HEK293 (cell line): ENCODE measurements at regions not wholly inside any gene's neighbourhood (a gene's known extent, or its start where the extent isn't known, plus 50 kb on each side); places are given as distances from the start of the nearest gene placed in this dataset.

Experiments used
- CTCF ChIA-PET: fragments of 350-600 bp; formaldehyde crosslinking; extraction: SDS; loops from one replicate; lab custom pipeline; 2021; ENCODE audit warnings: antibody characterized with exemption; lab: Yijun Ruan, JAX
- POLR2A ChIA-PET: fragments of 300-600 bp; formaldehyde crosslinking; extraction: SDS; loops from one replicate; lab custom pipeline; 2020; ENCODE audit warnings: antibody characterized with exemption, inconsistent platforms; lab: Yijun Ruan, JAX
- H3K27ac ChIP-seq: fragments of 200-500 bp; sonication (Bioruptor generic); 2 replicates; pipeline ENCODE4 v1.5.1; 2014; ENCODE audit warnings: low read depth, low read length, control low read depth, inconsistent platforms; ENCODE audit errors: extremely low read depth
- H3K36me3 ChIP-seq, 2 experiments: fragments of 200-500 bp in 1 of 2; sonication (Bioruptor generic) in 1 of 2; 1 replicate in 1 of 2; 2 replicates in 1 of 2; pipeline ENCODE4 v1.5.1; 2014 to 2017; ENCODE audit warnings: inconsistent platforms in 2 of 2, low read length in 2 of 2; ENCODE audit not compliant: control insufficient read depth in 2 of 2, insufficient read depth in 1 of 2
- H3K4me1 ChIP-seq: fragments of 200-500 bp; sonication (Bioruptor generic); 2 replicates; pipeline ENCODE4 v1.5.1; 2014; ENCODE audit warnings: mild to moderate bottlenecking, low read length, inconsistent platforms; ENCODE audit not compliant: control insufficient read depth, insufficient read depth
- H3K4me3 ChIP-seq: 2 replicates; pipeline ENCODE4 v1.5.1; 2011; ENCODE audit warnings: low read depth, mild to moderate bottlenecking, control low read depth, low read length, moderate library complexity
- H3K9me3 ChIP-seq: fragments of 200-500 bp; sonication (Bioruptor generic); 2 replicates; pipeline ENCODE4 v1.5.1; 2014; ENCODE audit warnings: low read depth, low read length, inconsistent platforms; ENCODE audit not compliant: control insufficient read depth, insufficient read depth
- BCL6B ChIP-seq: fragments of 450-650 bp; formaldehyde crosslinking; IDR thresholded peaks from 2 replicates; pipeline ENCODE4 v1.5.1; 2017; ENCODE audit warnings: missing biosample characterization, missing genetic modification characterization
- KLF10 ChIP-seq: fragments of 450-650 bp; IDR thresholded peaks from 2 replicates; pipeline ENCODE4 v1.5.1; 2018; ENCODE audit warnings: missing biosample characterization, mild to moderate bottlenecking, missing genetic modification characterization
- KLF16 ChIP-seq: fragments of 450-650 bp; formaldehyde crosslinking; IDR thresholded peaks from 2 replicates; pipeline ENCODE4 v1.5.1; 2017; ENCODE audit warnings: missing biosample characterization, missing genetic modification characterization
- KLF8 ChIP-seq: fragments of 450-650 bp; formaldehyde crosslinking; IDR thresholded peaks from 2 replicates; pipeline ENCODE4 v1.5.1; 2016; ENCODE audit warnings: missing biosample characterization, missing genetic modification characterization
- TRIM28 ChIP-seq: IDR thresholded peaks from 2 replicates; pipeline ENCODE4 v1.6.1; 2011; ENCODE audit warnings: low read length, control low read depth, borderline replicate concordance
- ZBTB26 ChIP-seq: fragments of 450-650 bp; formaldehyde crosslinking; optimal IDR thresholded peaks from 2 replicates; pipeline ENCODE3; 2016; ENCODE audit warnings: missing biosample characterization, mild to moderate bottlenecking, missing genetic modification characterization
- ZFHX2 ChIP-seq: fragments of 450-650 bp; formaldehyde crosslinking; conservative IDR thresholded peaks from 2 replicates; pipeline ENCODE4 v1.5.1; 2016; ENCODE audit warnings: missing biosample characterization, missing genetic modification characterization
- ZFP37 ChIP-seq: fragments of 450-650 bp; formaldehyde crosslinking; IDR thresholded peaks from 2 replicates; pipeline ENCODE4 v1.5.1; 2016; ENCODE audit warnings: missing biosample characterization, missing genetic modification characterization
- ZNF133 ChIP-seq: fragments of 450-650 bp; formaldehyde crosslinking; IDR thresholded peaks from 2 replicates; pipeline ENCODE4 v1.5.1; 2016; ENCODE audit warnings: missing biosample characterization, missing genetic modification characterization
- ZNF184 ChIP-seq: fragments of 450-650 bp; IDR thresholded peaks from 2 replicates; pipeline ENCODE4 v1.5.1; 2018; ENCODE audit warnings: missing biosample characterization, mild to moderate bottlenecking, missing genetic modification characterization
- ZNF211 ChIP-seq: fragments of 450-650 bp; formaldehyde crosslinking; IDR thresholded peaks from 2 replicates; pipeline ENCODE4 v1.5.1; 2016; ENCODE audit warnings: low read depth, missing biosample characterization, missing genetic modification characterization
- ZNF239 ChIP-seq: fragments of 450-650 bp; formaldehyde crosslinking; IDR thresholded peaks from 2 replicates; pipeline ENCODE4 v1.5.1; 2016; ENCODE audit warnings: missing biosample characterization, missing genetic modification characterization
- ZNF266 ChIP-seq: fragments of 450-650 bp; formaldehyde crosslinking; IDR thresholded peaks from 2 replicates; pipeline ENCODE4 v1.5.1; 2016; ENCODE audit warnings: missing biosample characterization, missing genetic modification characterization, low read depth
- ZNF274 ChIP-seq, 2 experiments: fragments of 200-500 bp in 1 of 2; fragments of 450-650 bp in 1 of 2; sonication (Bioruptor generic) in 1 of 2; formaldehyde crosslinking in 1 of 2; IDR thresholded peaks; 2 replicates each; pipeline versions ENCODE4 v1.5.1 to v1.6.1; 2014 to 2016; ENCODE audit warnings: borderline replicate concordance in 1 of 2, inconsistent platforms in 1 of 2, low read length in 1 of 2, missing biosample characterization in 1 of 2, missing genetic modification characterization in 1 of 2
- ZNF292 ChIP-seq: fragments of 450-650 bp; formaldehyde crosslinking; IDR thresholded peaks from 2 replicates; pipeline ENCODE4 v1.5.1; 2016; ENCODE audit warnings: low read depth, missing biosample characterization, missing genetic modification characterization, borderline replicate concordance
- ZNF558 ChIP-seq: fragments of 450-650 bp; formaldehyde crosslinking; IDR thresholded peaks from 2 replicates; pipeline ENCODE4 v1.5.1; 2016; ENCODE audit warnings: missing biosample characterization, missing genetic modification characterization
- ZNF624 ChIP-seq: fragments of 450-650 bp; formaldehyde crosslinking; IDR thresholded peaks from 2 replicates; pipeline ENCODE4 v1.5.1; 2017; ENCODE audit warnings: missing biosample characterization, missing genetic modification characterization
- ZNF664 ChIP-seq: fragments of 450-650 bp; formaldehyde crosslinking; IDR thresholded peaks from 2 replicates; pipeline ENCODE4 v1.5.1; 2016; ENCODE audit warnings: missing biosample characterization, missing genetic modification characterization
- ZSCAN16 ChIP-seq: fragments of 450-650 bp; formaldehyde crosslinking; IDR thresholded peaks from 2 replicates; pipeline ENCODE4 v1.5.1; 2016; ENCODE audit warnings: missing biosample characterization, missing genetic modification characterization
- TF ChIP-seq, protein P1 (sequence below): fragments of 450-650 bp; formaldehyde crosslinking; IDR thresholded peaks from 2 replicates; pipeline ENCODE4 v1.5.1; 2016; ENCODE audit warnings: missing biosample characterization, missing genetic modification characterization
- TF ChIP-seq, protein P2 (sequence below): fragments of 450-650 bp; IDR thresholded peaks from 2 replicates; pipeline ENCODE4 v1.5.1; 2018; ENCODE audit warnings: missing biosample characterization, missing genetic modification characterization
- TF ChIP-seq, protein P3 (sequence below): fragments of 450-650 bp; formaldehyde crosslinking; IDR thresholded peaks from 2 replicates; pipeline ENCODE4 v1.5.1; 2016; ENCODE audit warnings: missing biosample characterization, missing genetic modification characterization
- TF ChIP-seq, protein P4 (sequence below): fragments of 450-650 bp; formaldehyde crosslinking; IDR thresholded peaks from 2 replicates; pipeline ENCODE4; 2016; ENCODE audit warnings: missing biosample characterization, missing genetic modification characterization

GRCh38 chr11:64501500-64502427 lies 54.0 kb upstream of the SLC22A11 start:
- CTCF ChIA-PET, result interaction anchor here (0.6 to 1.2 kb wide), 3 partner anchors 11 to 158 kb away, joined by 3 to 5 read pairs (median 4); no protein-coding TSS in a partner anchor
- Histone ChIP-seq H3K27ac (no peak overlapping the region), H3K9me3 (no peaks in the 10 kb centered on the region), H3K4me3 (no peak overlapping the region), H3K36me3 (no peaks in the 10 kb centered on the region), H3K4me1 (no peaks in the 10 kb centered on the region)
- TF ChIP-seq KLF8 (no peak), ZNF274 (IDR thresholded peaks at IDR 0.05; ENCODE audit: low read length) (no peak), ZNF274 (tag by site-specific recombination; IDR thresholded peaks at IDR 0.05; ENCODE audit: borderline replicate concordance) (no peak), ZNF558 (tag by site-specific recombination) (no peak), ZNF184 (tag by site-specific recombination) (no peak), ZNF239 (tag by site-specific recombination) (no peak), ZFP37 (tag by site-specific recombination) (no peak), ZNF133 (tag by site-specific recombination) (no peak), TRIM28 (no peak), ZNF266 (no peak), ZNF211 (no peak), KLF16 (tag by site-specific recombination) (no peak), ZNF624 (no peak)
- TF ChIP-seq, protein P1, sequence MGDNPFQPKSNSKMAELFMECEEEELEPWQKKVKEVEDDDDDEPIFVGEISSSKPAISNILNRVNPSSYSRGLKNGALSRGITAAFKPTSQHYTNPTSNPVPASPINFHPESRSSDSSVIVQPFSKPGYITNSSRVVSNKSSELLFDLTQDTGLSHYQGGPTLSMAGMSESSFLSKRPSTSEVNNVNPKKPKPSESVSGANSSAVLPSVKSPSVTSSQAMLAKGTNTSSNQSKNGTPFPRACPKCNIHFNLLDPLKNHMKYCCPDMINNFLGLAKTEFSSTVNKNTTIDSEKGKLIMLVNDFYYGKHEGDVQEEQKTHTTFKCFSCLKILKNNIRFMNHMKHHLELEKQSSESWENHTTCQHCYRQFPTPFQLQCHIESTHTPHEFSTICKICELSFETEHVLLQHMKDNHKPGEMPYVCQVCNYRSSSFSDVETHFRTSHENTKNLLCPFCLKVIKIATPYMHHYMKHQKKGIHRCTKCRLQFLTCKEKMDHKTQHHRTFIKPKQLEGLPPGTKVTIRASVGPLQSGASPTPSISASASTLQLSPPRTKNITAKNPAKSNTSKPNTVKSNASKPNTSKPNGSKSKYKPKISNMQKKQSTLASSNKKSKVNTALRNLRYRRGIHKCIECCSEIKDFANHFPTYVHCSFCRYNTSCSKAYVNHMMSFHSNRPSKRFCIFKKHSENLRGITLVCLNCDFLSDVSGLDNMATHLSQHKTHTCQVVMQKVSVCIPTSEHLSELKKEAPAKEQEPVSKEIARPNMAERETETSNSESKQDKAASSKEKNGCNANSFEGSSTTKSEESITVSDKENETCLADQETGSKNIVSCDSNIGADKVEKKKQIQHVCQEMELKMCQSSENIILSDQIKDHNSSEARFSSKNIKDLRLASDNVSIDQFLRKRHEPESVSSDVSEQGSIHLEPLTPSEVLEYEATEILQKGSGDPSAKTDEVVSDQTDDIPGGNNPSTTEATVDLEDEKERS (tag by site-specific recombination), result no peak
- TF ChIP-seq, protein P2, sequence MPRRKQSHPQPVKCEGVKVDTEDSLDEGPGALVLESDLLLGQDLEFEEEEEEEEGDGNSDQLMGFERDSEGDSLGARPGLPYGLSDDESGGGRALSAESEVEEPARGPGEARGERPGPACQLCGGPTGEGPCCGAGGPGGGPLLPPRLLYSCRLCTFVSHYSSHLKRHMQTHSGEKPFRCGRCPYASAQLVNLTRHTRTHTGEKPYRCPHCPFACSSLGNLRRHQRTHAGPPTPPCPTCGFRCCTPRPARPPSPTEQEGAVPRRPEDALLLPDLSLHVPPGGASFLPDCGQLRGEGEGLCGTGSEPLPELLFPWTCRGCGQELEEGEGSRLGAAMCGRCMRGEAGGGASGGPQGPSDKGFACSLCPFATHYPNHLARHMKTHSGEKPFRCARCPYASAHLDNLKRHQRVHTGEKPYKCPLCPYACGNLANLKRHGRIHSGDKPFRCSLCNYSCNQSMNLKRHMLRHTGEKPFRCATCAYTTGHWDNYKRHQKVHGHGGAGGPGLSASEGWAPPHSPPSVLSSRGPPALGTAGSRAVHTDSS (tag by site-specific recombination), result no peak
- TF ChIP-seq, protein P3, sequence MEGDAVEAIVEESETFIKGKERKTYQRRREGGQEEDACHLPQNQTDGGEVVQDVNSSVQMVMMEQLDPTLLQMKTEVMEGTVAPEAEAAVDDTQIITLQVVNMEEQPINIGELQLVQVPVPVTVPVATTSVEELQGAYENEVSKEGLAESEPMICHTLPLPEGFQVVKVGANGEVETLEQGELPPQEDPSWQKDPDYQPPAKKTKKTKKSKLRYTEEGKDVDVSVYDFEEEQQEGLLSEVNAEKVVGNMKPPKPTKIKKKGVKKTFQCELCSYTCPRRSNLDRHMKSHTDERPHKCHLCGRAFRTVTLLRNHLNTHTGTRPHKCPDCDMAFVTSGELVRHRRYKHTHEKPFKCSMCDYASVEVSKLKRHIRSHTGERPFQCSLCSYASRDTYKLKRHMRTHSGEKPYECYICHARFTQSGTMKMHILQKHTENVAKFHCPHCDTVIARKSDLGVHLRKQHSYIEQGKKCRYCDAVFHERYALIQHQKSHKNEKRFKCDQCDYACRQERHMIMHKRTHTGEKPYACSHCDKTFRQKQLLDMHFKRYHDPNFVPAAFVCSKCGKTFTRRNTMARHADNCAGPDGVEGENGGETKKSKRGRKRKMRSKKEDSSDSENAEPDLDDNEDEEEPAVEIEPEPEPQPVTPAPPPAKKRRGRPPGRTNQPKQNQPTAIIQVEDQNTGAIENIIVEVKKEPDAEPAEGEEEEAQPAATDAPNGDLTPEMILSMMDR (tag by site-specific recombination), result no peak
- TF ChIP-seq, protein P4, sequence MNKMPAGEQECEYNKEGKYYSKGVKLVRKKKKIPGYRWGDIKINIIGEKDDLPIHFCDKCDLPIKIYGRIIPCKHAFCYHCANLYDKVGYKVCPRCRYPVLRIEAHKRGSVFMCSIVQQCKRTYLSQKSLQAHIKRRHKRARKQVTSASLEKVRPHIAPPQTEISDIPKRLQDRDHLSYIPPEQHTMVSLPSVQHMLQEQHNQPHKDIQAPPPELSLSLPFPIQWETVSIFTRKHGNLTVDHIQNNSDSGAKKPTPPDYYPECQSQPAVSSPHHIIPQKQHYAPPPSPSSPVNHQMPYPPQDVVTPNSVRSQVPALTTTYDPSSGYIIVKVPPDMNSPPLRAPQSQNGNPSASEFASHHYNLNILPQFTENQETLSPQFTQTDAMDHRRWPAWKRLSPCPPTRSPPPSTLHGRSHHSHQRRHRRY (tag by site-specific recombination), result no peak
- POLR2A ChIA-PET, result no interaction called here

- no peaks in the 10 kb centered on the region for H3K4me1 ChIP-seq
- H3K27ac ChIP-seq, result no peak overlapping the region
- no peaks in the 10 kb centered on the region for H3K9me3 ChIP-seq
- CTCF ChIA-PET, result interaction anchor here (0.7 kb wide), 1 partner anchor 12 kb away, joined by 5 read pairs; no protein-coding TSS in a partner anchor
- no peak overlapping the region for H3K4me3 ChIP-seq
- POLR2A ChIA-PET, result no interaction called here
- H3K36me3 ChIP-seq, result no peaks in the 10 kb centered on the region
- TF ChIP-seq ZSCAN16 (tag by site-specific recombination) (no peak), ZNF664 (tag by site-specific recombination) (no peak), ZNF292 (tag by site-specific recombination) (no peak), ZFHX2 (no peak), KLF10 (no peak), BCL6B (tag by site-specific recombination) (no peak), ZBTB26 (no peak)
- TF ChIP-seq, protein P4 (tag by site-specific recombination), result no peak
These were observed 53.1 kb upstream of the SLC22A11 start for GRCh38 chr11:64502634-64503033.
